H1 (cell line): ENCODE measurements at regions not wholly inside any gene's neighbourhood (a gene's known extent, or its start where the extent isn't known, plus 50 kb on each side); places are given as distances from the start of the nearest gene placed in this dataset.

ENCODE experiments used
- CTBP2 ChIP-seq: IDR thresholded peaks from 2 replicates; pipeline ENCODE4 v1.7.0; 2011; ENCODE audit warnings: borderline replicate concordance, mild to moderate bottlenecking, moderate library complexity, mixed read lengths, low read length; ENCODE audit not compliant: insufficient read depth, insufficient read length
- EZH2 ChIP-seq: fragments of 200-600 bp; sonication (generic); IDR thresholded peaks from 2 replicates; pipeline ENCODE4 v1.7.1; 2012; ENCODE audit warnings: low read depth, mild to moderate bottlenecking, moderate library complexity, low read length, inconsistent platforms; ENCODE audit not compliant: severe bottlenecking
- HDAC6 ChIP-seq: IDR thresholded peaks from one replicate; pipeline ENCODE4 v1.7.1; 2012; ENCODE audit warnings: low read depth, mild to moderate bottlenecking, inconsistent platforms, low read length, moderate library complexity
- SP4 ChIP-seq: IDR thresholded peaks from 2 replicates; pipeline ENCODE4 v1.6.1; 2012; ENCODE audit warnings: low read length, inconsistent platforms
- ZNF274 ChIP-seq: IDR thresholded peaks from 2 replicates; pipeline ENCODE4 v1.7.0; 2012; ENCODE audit warnings: low read length, borderline replicate concordance; ENCODE audit errors: extremely low read depth
- TF ChIP-seq, protein P1 (sequence below): IDR thresholded peaks from 2 replicates; pipeline ENCODE4 v1.6.1; 2012; ENCODE audit warnings: inconsistent platforms
- TF ChIP-seq, protein P2 (sequence below): IDR thresholded peaks from 2 replicates; pipeline ENCODE4 v1.6.1; 2012; ENCODE audit warnings: inconsistent platforms

DNA sequence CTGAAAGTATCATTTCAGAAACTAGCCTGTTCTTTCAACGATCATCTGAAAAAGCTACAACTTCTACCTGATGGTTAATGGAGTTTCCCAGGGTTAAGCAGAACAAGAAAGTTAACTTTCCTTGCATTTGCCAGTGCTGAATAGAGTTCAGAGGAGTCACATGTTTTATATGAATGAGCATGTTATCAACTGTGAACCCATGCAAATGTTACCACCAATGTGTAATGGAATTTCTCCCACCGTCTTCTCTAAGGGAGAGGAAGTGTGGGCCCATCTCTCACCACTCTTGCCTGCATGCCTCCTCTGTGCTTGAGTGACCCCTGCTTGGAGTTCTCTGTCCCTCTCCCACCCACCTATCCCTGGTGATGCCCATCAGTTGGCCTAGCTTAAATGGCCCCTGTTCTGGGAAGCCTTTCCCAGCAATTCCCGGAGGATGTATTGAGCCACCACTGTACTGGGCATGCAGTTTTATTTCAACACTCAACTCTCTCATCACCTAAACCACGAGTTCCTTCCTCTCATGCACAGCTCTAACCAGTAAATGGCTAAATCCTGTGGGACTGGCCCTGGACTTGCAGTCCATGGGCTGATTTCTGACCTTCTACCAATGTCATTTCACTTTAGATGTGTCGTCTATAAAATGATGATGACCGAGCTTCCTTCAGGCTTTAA is 159.8 kb downstream of the RPAP3 start (continued):
- TF ChIP-seq HDAC6 (no peak), CTBP2 (no peak), ZNF274 (no peak), EZH2 (no peak), SP4 (no peak)
- TF ChIP-seq, protein P1, sequence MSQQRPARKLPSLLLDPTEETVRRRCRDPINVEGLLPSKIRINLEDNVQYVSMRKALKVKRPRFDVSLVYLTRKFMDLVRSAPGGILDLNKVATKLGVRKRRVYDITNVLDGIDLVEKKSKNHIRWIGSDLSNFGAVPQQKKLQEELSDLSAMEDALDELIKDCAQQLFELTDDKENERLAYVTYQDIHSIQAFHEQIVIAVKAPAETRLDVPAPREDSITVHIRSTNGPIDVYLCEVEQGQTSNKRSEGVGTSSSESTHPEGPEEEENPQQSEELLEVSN, result no peak
- TF ChIP-seq, protein P2, sequence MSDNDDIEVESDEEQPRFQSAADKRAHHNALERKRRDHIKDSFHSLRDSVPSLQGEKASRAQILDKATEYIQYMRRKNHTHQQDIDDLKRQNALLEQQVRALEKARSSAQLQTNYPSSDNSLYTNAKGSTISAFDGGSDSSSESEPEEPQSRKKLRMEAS, result no peak
